Lung (tissue), 11 donors: ENCODE measurements at regions not wholly inside any gene's neighbourhood (a gene's known extent, or its start where the extent isn't known, plus 50 kb on each side); places are given as distances from the start of the nearest gene placed in this dataset.

Experiments used
- ATAC-seq: fragments of 200-7000 bp; cut with Tn5 transposase; one replicate; pipeline ENCODE4 v1.9.1; 2020; ENCODE audit warnings: moderate number of reproducible peaks; ENCODE audit not compliant: insufficient read depth, low FRiP score
- DNase-seq, 3 donors: peaks; one replicate each; pipeline ENCODE4 v3.0.0-alpha.2; 2013 to 2017
- H3K27ac ChIP-seq, 2 donors: one replicate each; pipeline ENCODE4 v1.5.1; 2013; ENCODE audit warnings: mild to moderate bottlenecking in 2 of 2, moderate library complexity in 2 of 2, control low read depth in 1 of 2, inconsistent platforms in 1 of 2, low read depth in 1 of 2, low read length in 1 of 2
- H3K27me3 ChIP-seq, 3 donors: one replicate each; pipeline ENCODE4 v1.5.1; 2013; ENCODE audit warnings: low read length in 2 of 3; ENCODE audit not compliant: control insufficient read depth in 3 of 3, insufficient read depth in 3 of 3
- H3K36me3 ChIP-seq, 4 donors: one replicate each; pipeline ENCODE4 v1.5.1; 2013; ENCODE audit warnings: low read length in 4 of 4, mild to moderate bottlenecking in 1 of 4, moderate library complexity in 1 of 4; ENCODE audit not compliant: control insufficient read depth in 4 of 4, insufficient read depth in 4 of 4
- H3K4me1 ChIP-seq, 5 donors: one replicate each; pipeline ENCODE4 v1.5.1; 2013; ENCODE audit warnings: low read length in 5 of 5, mild to moderate bottlenecking in 2 of 5, moderate library complexity in 1 of 5; ENCODE audit not compliant: control insufficient read depth in 5 of 5, insufficient read depth in 5 of 5
- H3K4me3 ChIP-seq: one replicate; pipeline ENCODE4 v1.5.1; 2013; ENCODE audit warnings: mild to moderate bottlenecking, control low read depth, moderate library complexity
- H3K9ac ChIP-seq, 2 donors: one replicate each; pipeline ENCODE4 v1.5.1; 2013; ENCODE audit warnings: low read length in 2 of 2, control low read depth in 1 of 2; ENCODE audit not compliant: insufficient read depth in 1 of 2
- H3K9me3 ChIP-seq, 4 donors: one replicate each; pipeline ENCODE4 v1.5.1; 2013; ENCODE audit warnings: low read length in 3 of 4, mild to moderate bottlenecking in 1 of 4, moderate library complexity in 1 of 4; ENCODE audit not compliant: control insufficient read depth in 4 of 4, insufficient read depth in 3 of 4
- CTCF ChIP-seq: IDR thresholded peaks from 2 replicates; pipeline ENCODE4 v1.5.1; 2012; ENCODE audit warnings: mild to moderate bottlenecking; ENCODE audit errors: control extremely low read depth, extremely low read depth
- WGBS, 2 donors: extraction: QIAGEN DNeasy Blood & Tissue Kit; methylation state at CpG; one replicate each; pipeline ENCODE4 v1.1.7; 2013; 5-methylcytosine and 5-hydroxymethylcytosine counted together
- donor health status: control.
- donor health status: control.
- donor health status: Bipolar disorder and iron deficiency.
- donor health status: healthy.
- donor health status: DM: yes; HTN: yes; CAD: no.

DNA sequence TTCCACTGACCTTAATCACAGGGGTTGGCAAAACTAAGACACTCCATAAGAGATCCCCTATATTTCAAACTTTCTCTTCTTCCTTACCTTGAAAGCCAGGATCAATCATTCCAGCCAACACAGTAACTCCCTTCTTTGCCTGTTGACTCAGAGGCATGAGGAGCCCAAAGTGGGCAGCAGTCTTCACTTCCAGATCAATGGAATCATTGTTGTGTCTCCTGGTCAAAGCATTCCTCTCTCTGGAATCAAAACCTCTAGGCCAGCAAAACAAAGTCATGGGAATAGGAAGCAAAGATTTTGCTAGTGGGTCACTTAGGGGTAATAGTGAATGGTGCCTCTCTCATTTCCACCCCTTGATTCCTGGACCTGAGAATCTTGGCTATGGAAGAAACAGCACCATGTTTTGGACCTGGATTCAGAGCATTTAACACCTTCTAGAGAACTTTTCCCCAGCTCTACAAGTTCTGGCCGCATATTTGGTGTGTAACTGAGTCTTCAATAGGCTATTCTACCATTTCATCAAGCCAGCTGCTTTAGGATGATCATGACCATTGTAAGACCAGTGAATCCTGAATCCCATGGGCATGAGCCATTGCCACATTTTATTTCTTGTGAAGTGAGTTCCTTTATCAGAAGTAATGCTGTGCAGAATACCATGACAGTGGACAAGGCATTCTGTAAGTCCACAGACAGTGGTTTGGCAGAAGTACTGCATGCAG lies 65.7 kb upstream of the SERPINE2 start:
- Histone ChIP-seq H3K9me3 (no peaks in the 10 kb centered on the region), H3K9ac (no peak overlapping the region), H3K36me3 (no peaks in the 10 kb centered on the region), H3K4me3 (no peak overlapping the region), H3K27me3 (no peaks in the 10 kb centered on the region), H3K27ac (no peak overlapping the region), H3K4me1 (peaks cover 0 to 27% (median 0%) of the 10 kb centered on the region in 5 donors)
- WGBS, 2 donors: 85 to 94% methylated on average over 1 of the region's 1 CpG
- ATAC-seq (no peak), DNase-seq (no peak)
- no peak for TF ChIP-seq CTCF

DNA sequence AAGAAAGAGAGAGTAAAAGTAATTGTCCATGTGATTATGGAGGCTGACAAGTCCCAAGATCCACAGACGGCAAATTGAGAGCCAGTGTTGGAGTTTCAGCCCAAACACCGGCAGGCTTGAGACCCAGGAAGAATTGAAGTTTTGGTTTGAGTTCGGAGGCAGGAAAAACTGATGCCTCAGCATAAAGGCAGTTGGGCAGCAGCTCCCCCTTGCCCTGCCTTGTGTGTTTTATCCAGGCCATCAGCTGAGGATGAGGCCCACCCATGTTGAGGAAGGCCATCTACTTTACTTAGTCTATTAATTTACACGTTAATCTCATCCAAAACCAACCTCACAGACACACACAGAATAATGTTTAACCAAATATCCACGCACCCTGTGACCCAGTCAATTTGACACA lies 64.6 kb upstream of the SERPINE2 start:
- H3K27ac ChIP-seq: no peak overlapping the region
- no peaks in the 10 kb centered on the region for H3K9me3 ChIP-seq
- TF ChIP-seq CTCF: no peak
- peak; percentile 19 to 63 (median 54) for DNase-seq
- H3K4me1 ChIP-seq: peaks cover 0 to 27% (median 0%) of the 10 kb centered on the region in 5 donors
- no peak for ATAC-seq
- no peak overlapping the region for H3K9ac ChIP-seq
- no peaks in the 10 kb centered on the region for H3K36me3 ChIP-seq
- H3K4me3 ChIP-seq: no peak overlapping the region
- WGBS, 2 donors: 79 to 85% methylated on average over 5 of the region's 5 CpGs
- H3K27me3 ChIP-seq: no peaks in the 10 kb centered on the region

- 39 to 54% methylated on average over 1 of the region's 1 CpG for WGBS, 2 donors
- H3K27ac ChIP-seq: no peak overlapping the region
- no peak overlapping the region for H3K9ac ChIP-seq
- no peak for TF ChIP-seq CTCF
- peak in 2 of 3 donors; percentile 73 to 78 for DNase-seq
- H3K27me3 ChIP-seq: no peaks in the 10 kb centered on the region
- no peak for ATAC-seq
- peaks cover 0 to 27% (median 2%) of the 10 kb centered on the region in 5 donors for H3K4me1 ChIP-seq
- no peak overlapping the region for H3K4me3 ChIP-seq
- H3K9me3 ChIP-seq: no peaks in the 10 kb centered on the region
- no peaks in the 10 kb centered on the region for H3K36me3 ChIP-seq
Measured at GRCh38 chr2:224102991-224103390, 63.9 kb upstream of the SERPINE2 start.
